ENCODE measurements at regions not wholly inside any gene's neighbourhood (a gene's known extent, or its start where the extent isn't known, plus 50 kb on each side); places are given as distances from the start of the nearest gene placed in this dataset.

DNA sequence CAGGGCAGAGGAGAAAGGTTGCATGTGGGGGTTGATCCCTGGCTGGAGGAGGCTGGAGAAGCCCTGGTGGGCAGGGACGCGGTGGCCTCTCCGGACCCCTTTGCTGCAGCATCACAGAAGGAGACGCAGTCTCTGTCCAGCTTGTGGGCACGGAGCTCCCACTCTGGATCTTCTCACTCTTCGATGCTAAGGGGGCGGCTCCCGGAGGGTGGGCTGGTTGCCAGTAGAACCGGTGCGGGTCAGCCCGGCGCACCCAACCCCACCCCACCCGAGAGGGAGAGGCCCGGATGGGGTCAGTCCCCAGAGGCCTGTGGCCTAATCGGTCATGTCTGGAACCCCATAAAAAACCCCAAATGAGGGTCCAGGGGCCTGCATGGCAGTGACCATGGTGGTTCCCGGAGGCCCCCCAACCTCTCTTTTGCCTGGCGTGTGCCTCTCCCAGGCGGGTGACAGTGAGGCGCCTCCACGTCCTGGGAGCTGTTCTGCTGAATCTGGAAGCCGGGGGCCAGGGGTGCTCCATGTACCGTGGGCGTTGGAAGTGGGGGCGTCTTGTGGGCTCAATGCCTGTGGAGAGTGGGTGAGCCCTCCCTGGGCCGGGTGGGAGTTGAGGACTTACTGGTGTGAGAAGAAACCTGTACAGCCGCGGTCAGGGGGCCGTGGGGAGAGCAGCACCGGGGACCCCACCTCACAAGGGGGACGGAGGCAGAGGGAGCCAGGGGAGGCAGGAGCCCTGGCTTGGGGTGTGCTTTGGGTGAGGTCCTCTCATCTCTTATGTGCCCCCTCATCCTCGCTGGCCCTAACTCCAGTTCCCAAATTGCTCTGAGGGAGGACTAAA, 79.6 kb downstream of the RTP5 start:
- no peaks in the 10 kb centered on the region for H3K27me3 Mint-ChIP-seq
- H3K4me1 Mint-ChIP-seq (ENCODE audit: low read depth), result no peaks in the 10 kb centered on the region
- no peaks in the 10 kb centered on the region for H3K36me3 Mint-ChIP-seq (ENCODE audit: low read depth)
- no peaks in the 10 kb centered on the region for H3K9me3 Mint-ChIP-seq
- ChIA-PET POLR2A (no interaction called here), CTCF (no interaction called here)
- TF ChIP-seq CTCF (IDR thresholded peaks at IDR 0.05), result no peak
- ATAC-seq (no peak), DNase-seq (no peak)
- no peak overlapping the region for H3K4me3 Mint-ChIP-seq
- intact Hi-C loops (cut with micrococcal nuclease), result no loop called here
- H3K27ac Mint-ChIP-seq, result no peak overlapping the region

- ATAC-seq, result no peak
- ChIA-PET CTCF (no interaction called here), POLR2A (no interaction called here)
- Mint-ChIP-seq H3K27me3 (no peaks in the 10 kb centered on the region), H3K4me3 (no peak overlapping the region), H3K4me1 (ENCODE audit: low read depth) (no peaks in the 10 kb centered on the region), H3K27ac (no peak overlapping the region), H3K9me3 (no peaks in the 10 kb centered on the region), H3K36me3 (ENCODE audit: low read depth) (no peaks in the 10 kb centered on the region)
- TF ChIP-seq CTCF (IDR thresholded peaks at IDR 0.05), result no peak
- intact Hi-C loops (cut with micrococcal nuclease), result no loop called here
- DNase-seq, result no peak
Measured at GRCh38 chr2:241949736-241950412, 80.3 kb downstream of the RTP5 start.

GRCh38 chr2:241950413-241951315, 81.1 kb downstream of the RTP5 start:
- peak; percentile 60 for TF ChIP-seq CTCF (IDR thresholded peaks at IDR 0.05)
- ChIA-PET POLR2A (interaction anchor here (0.9 kb wide), 1 partner anchor 61 kb away, joined by 3 read pairs; no protein-coding TSS in a partner anchor), CTCF (interaction anchor here (0.6 to 1.9 kb wide), 6 partner anchors 10 to 152 kb away, joined by 3 to 7 read pairs (median 4); no protein-coding TSS in a partner anchor)
- Mint-ChIP-seq H3K4me1 (ENCODE audit: low read depth) (no peaks in the 10 kb centered on the region), H3K9me3 (no peaks in the 10 kb centered on the region), H3K27me3 (no peaks in the 10 kb centered on the region), H3K27ac (no peak overlapping the region), H3K36me3 (ENCODE audit: low read depth) (no peaks in the 10 kb centered on the region), H3K4me3 (no peak overlapping the region)
- DNase-seq (peak; percentile 54), ATAC-seq (no peak)
- intact Hi-C loops (cut with micrococcal nuclease), result no loop called here

- Mint-ChIP-seq H3K4me1 (ENCODE audit: low read depth) (no peaks in the 10 kb centered on the region), H3K9me3 (no peaks in the 10 kb centered on the region), H3K27ac (no peak overlapping the region), H3K4me3 (no peak overlapping the region), H3K27me3 (no peaks in the 10 kb centered on the region), H3K36me3 (ENCODE audit: low read depth) (no peaks in the 10 kb centered on the region)
- DNase-seq (no peak), ATAC-seq (no peak)
- POLR2A ChIA-PET, result interaction anchor here (0.9 kb wide), 1 partner anchor 61 kb away, joined by 3 read pairs; no protein-coding TSS in a partner anchor
- CTCF ChIA-PET, result interaction anchor here (1.2 to 1.9 kb wide), 4 partner anchors 10 to 87 kb away, joined by 4 to 7 read pairs (median 5); no protein-coding TSS in a partner anchor
- no peak for TF ChIP-seq CTCF (IDR thresholded peaks at IDR 0.05)
- intact Hi-C loops (cut with micrococcal nuclease), result no loop called here
Measured at GRCh38 chr2:241951316-241951700, 81.8 kb downstream of the RTP5 start.

Data from activated CD8-positive, alpha-beta T cell treated with anti-CD3 and anti-CD28 coated beads for 36 hours (primary cell).